ENCODE measurements at regions not wholly inside any gene's neighbourhood (a gene's known extent, or its start where the extent isn't known, plus 50 kb on each side); places are given as distances from the start of the nearest gene placed in this dataset.
A peak's percentile ranks its signal among the peaks of the same experiment; 100 is the strongest.

DNA sequence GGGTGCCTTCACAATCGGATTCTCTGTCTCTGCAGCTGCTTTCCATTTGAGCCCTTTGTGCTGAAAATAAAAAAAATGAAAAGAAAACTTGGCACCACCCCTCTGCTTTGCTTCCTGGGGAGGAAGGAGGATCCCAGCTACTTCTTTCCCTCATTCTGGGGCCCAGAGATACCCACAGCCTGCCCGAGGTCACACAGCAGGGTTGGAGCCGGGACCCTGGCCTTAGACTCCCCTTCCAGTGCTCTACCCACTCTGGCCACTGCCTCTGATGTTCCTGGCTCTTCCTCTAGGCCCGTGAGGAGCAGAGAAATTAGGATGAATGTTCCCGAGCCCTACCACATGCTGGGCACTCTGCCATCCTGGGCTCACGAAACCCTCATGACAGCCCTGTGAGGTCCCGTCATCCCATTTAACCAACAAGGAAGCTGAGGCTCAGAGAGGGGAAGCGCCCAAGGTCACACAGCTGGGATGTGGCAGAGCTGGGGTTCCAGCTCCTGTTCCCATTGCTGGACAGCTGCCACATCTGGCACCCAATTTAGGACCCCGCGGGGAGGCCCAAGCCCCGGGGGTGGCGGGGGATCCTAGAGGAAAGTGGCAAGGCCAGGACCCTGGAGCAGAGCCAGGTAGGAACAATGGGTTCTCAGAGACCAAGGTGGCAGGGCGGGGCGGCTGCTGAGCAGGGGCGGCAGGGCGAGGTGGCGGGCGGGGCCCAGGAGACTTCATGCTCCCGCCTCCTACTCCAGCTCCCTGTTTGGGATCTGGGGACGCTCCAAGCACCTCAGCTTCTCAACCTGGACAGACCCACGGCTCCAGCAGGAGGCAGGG is 76.6 kb downstream of the CEBPB start:
- peak; percentile 56 for ATAC-seq
- TF ChIP-seq, protein P1, sequence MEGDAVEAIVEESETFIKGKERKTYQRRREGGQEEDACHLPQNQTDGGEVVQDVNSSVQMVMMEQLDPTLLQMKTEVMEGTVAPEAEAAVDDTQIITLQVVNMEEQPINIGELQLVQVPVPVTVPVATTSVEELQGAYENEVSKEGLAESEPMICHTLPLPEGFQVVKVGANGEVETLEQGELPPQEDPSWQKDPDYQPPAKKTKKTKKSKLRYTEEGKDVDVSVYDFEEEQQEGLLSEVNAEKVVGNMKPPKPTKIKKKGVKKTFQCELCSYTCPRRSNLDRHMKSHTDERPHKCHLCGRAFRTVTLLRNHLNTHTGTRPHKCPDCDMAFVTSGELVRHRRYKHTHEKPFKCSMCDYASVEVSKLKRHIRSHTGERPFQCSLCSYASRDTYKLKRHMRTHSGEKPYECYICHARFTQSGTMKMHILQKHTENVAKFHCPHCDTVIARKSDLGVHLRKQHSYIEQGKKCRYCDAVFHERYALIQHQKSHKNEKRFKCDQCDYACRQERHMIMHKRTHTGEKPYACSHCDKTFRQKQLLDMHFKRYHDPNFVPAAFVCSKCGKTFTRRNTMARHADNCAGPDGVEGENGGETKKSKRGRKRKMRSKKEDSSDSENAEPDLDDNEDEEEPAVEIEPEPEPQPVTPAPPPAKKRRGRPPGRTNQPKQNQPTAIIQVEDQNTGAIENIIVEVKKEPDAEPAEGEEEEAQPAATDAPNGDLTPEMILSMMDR (IDR thresholded peaks at IDR 0.05) = no peak
- TF ChIP-seq EP300 (IDR thresholded peaks at IDR 0.05) = no peak
- TF ChIP-seq POLR2A (IDR thresholded peaks at IDR 0.05) = no peak
- no peak for TF ChIP-seq POLR2AphosphoS5 (IDR thresholded peaks at IDR 0.05)
- Histone ChIP-seq H3K27me3 (no peaks in the 10 kb centered on the region), H3K9me3 (no peaks in the 10 kb centered on the region), H3K36me3 (no peaks in the 10 kb centered on the region), H3K4me3 (no peak overlapping the region), H3K27ac (peak overlapping the region in 3 of 4 donors; percentile 35 to 69 (median 51)), H3K4me1 (peaks cover 0 to 17% (median 9%) of the 10 kb centered on the region in 3 donors)
- 37 to 80% methylated on average over 1 to 3 of the region's 21 CpGs for WGBS, 2 donors (ENCODE audit: low coverage in 1 of 2)

DNA sequence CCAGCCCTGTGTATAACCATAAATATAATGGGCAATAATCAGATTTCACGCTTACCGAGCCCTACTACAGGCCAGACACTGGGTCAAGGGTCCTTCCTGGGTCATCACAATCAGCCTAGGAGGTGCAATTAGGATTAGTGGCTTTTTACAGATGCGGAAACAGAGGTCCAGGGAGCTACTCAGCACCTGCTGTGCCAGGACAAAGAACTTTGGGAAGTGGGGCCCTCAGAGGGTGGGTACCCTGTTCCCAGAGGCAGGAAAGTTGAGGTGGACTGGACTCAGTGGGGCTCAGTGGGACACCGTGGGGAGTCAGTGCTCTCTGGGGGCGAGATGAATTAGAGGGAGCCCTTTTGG is 77.2 kb downstream of the CEBPB start:
- TF ChIP-seq, protein P1 (IDR thresholded peaks at IDR 0.05) = no peak
- TF ChIP-seq EP300 (IDR thresholded peaks at IDR 0.05) (no peak), POLR2A (IDR thresholded peaks at IDR 0.05) (no peak), POLR2AphosphoS5 (IDR thresholded peaks at IDR 0.05) (no peak)
- Histone ChIP-seq H3K36me3 (no peaks in the 10 kb centered on the region), H3K27me3 (no peaks in the 10 kb centered on the region), H3K9me3 (no peaks in the 10 kb centered on the region), H3K27ac (peak overlapping the region in 2 of 4 donors; percentile 51 to 69), H3K4me3 (no peak overlapping the region), H3K4me1 (peaks cover 0 to 17% (median 9%) of the 10 kb centered on the region in 3 donors)
- ATAC-seq = no peak
- no CpG with 5 or more reads among the region's 5 CpGs for WGBS, 2 donors (ENCODE audit: low coverage in 1 of 2)

DNA sequence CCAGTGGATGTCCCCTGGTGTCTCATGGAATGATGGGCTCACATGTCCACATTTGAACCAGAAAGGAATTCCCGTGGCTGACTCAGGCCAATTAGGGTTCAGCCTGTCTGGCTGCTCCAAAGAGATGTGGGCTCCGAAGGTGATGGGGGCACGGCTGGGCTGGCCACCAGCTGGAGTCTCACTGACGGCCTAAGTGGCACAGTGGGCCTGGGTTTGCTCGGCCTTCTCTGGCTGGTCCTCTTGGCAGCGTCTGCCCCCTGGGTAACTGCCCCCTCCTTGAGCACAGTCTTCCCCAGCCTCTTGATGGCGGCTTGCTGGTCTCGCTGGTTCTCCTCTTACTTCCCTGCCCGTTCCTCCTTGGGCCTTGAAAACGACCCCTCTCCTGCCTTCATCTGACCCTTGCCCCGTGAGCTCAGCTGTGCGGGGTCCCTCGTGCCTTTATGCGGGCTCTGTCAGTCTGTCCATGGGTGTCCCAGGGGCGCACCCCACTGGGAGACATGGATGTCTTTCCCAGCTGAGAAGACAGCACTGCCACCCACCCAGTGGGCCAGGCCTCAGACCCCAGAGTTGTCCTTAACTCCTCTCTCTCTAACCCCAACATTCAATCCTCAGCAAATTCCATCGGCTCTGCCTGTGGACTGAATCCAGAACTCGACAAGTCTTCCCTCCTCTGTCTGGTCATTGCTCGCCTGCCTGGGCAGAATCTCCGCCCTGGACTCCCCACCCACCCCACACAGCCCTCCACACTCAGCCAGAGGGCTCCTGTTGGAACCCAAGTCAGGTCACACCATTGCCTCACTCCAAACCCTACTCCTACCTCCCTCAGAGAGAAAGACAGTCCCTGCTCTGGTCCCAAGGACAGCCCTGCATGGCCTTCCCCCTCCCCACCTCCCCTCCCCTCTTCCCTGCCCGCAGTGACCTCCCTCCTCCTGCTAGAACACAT is 78.7 kb downstream of the CEBPB start:
- WGBS, 2 donors (ENCODE audit: low coverage in 1 of 2) = 76 to 82% methylated on average over 6 to 10 of the region's 20 CpGs
- Histone ChIP-seq H3K27ac (no peak overlapping the region), H3K9me3 (no peaks in the 10 kb centered on the region), H3K4me1 (peaks cover 0 to 24% (median 9%) of the 10 kb centered on the region in 3 donors), H3K4me3 (no peak overlapping the region), H3K27me3 (no peaks in the 10 kb centered on the region), H3K36me3 (no peaks in the 10 kb centered on the region)
- TF ChIP-seq EP300 (IDR thresholded peaks at IDR 0.05) (no peak), POLR2A (IDR thresholded peaks at IDR 0.05) (no peak)
- TF ChIP-seq, protein P1 (IDR thresholded peaks at IDR 0.05) = no peak
- no peak for ATAC-seq

DNA sequence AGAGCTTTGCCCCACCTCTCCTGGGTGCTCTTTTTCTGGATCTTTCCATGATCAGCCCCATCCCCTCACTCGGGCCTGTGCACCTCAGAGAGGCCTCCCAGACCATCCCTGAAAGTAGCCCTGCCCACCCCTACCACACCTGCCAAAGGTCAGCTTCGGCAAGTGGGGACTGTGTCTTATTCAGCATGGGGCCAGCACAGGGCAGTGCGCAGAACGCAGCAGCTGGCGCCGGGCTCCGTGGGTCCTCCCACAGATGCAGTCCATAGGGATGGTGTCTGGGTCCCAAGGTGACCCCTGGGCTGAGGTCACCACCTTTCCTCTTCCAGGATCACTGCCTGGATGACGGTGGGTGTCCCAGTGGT is 79.4 kb downstream of the CEBPB start:
- H3K9me3 ChIP-seq = no peaks in the 10 kb centered on the region
- no peak overlapping the region for H3K4me3 ChIP-seq
- peak overlapping the region in 1 of 4 donors; percentile 55 for H3K27ac ChIP-seq
- no peak for TF ChIP-seq POLR2AphosphoS5 (IDR thresholded peaks at IDR 0.05)
- TF ChIP-seq EP300 (IDR thresholded peaks at IDR 0.05) = no peak
- TF ChIP-seq POLR2A (IDR thresholded peaks at IDR 0.05) = no peak
- TF ChIP-seq, protein P1 (IDR thresholded peaks at IDR 0.05) = no peak
- no peaks in the 10 kb centered on the region for H3K27me3 ChIP-seq
- H3K4me1 ChIP-seq = peaks cover 0 to 24% (median 9%) of the 10 kb centered on the region in 3 donors
- no peaks in the 10 kb centered on the region for H3K36me3 ChIP-seq
- 100% methylated on average over 3 of the region's 8 CpGs; no CpG with 5 or more reads in 1 of the 2 donors for WGBS, 2 donors (ENCODE audit: low coverage in 1 of 2)
- no peak for ATAC-seq

All from gastroesophageal sphincter (tissue), 4 donors.